Urinary bladder (tissue), 3 donors: ENCODE measurements at regions not wholly inside any gene's neighbourhood (a gene's known extent, or its start where the extent isn't known, plus 50 kb on each side); places are given as distances from the start of the nearest gene placed in this dataset.

Experiments used
- DNase-seq: peaks from one replicate; pipeline ENCODE4 v3.0.0-alpha.2; 2015; ENCODE audit errors: extremely low spot score
- H3K27ac ChIP-seq: one replicate; pipeline ENCODE4 v1.5.1; 2013; ENCODE audit warnings: low read depth, mild to moderate bottlenecking, moderate library complexity
- H3K36me3 ChIP-seq: one replicate; pipeline ENCODE4 v1.6.1; 2013; ENCODE audit warnings: mild to moderate bottlenecking, moderate library complexity; ENCODE audit not compliant: insufficient read depth
- H3K4me1 ChIP-seq: one replicate; pipeline ENCODE4 v1.6.1; 2013; ENCODE audit warnings: mild to moderate bottlenecking, moderate library complexity; ENCODE audit not compliant: insufficient read depth
- H3K4me3 ChIP-seq: one replicate; pipeline ENCODE4 v1.5.1; 2013; ENCODE audit warnings: low read depth, low read length
- WGBS: extraction: QIAGEN DNeasy Blood & Tissue Kit; methylation state at CpG from one replicate; pipeline ENCODE4 v1.1.7; 2013; 5-methylcytosine and 5-hydroxymethylcytosine counted together
- donor health status: healthy with polysubstance abuse.
- donor health status: healthy.

DNA sequence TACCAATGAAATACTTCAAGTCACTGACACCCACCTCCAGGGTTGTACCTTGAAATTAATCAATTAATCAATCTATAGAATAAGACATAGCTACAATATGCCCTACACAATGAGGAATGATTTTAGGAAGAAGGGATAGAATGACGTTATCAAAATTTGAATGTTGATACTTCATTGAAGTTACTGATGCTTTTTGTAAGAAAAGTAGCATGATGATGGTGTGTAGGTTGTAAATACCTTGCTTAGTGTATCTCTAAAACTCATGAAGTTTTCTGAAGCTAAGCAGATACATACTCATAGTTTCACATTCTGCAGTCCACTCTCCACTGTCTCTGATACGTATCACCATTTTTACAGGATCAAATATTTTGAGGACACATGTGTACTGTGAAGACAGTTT, 670.4 kb upstream of the GOT2 start:
- 89% methylated on average over 2 of the region's 2 CpGs for WGBS
- no peak for DNase-seq

DNA sequence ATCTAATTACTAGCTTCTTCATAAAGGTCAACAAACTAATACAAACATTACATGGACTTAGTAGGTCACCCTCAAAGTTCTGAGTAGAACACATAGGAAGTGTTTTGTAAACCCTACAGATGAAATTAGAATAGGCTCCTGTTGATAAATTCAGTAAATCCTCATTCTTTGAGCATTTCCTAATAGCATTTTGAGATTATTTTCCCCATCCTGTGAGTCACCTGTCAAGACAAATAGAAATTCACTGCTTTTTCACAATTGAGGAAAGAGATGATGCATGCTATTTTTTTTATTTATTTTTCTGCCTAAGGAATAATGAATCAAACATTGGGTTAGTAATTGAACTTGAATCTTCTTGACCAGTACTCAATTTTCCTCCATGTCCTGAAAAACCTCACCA, 666.7 kb upstream of the GOT2 start:
- H3K36me3 ChIP-seq, result no peaks in the 10 kb centered on the region
- no peak for DNase-seq

More for the DNA sequence above, 670.4 kb upstream of the GOT2 start:
- no peak overlapping the region for H3K27ac ChIP-seq
- H3K4me1 ChIP-seq, result no peaks in the 10 kb centered on the region
- H3K36me3 ChIP-seq, result no peaks in the 10 kb centered on the region
- H3K4me3 ChIP-seq, result no peak overlapping the region

DNA sequence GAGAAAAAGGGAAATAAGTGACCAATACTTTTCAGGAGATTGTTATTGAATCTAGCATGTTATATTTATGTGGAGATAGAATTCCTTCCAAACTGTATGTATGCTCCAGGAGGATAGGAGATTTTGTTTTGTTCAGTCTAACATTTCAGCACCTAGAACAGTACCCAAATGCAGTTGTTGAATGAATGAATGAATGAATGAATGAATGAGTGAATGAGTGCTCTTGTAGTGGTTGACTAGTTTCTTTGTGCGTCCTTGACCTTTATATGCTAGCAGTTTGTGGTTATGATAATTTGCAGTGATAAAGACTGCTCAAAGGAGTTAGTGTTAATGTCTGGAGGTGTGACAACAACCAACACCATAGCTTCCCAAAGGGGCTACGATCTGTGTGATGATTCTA, 663.5 kb upstream of the GOT2 start:
- Histone ChIP-seq H3K4me3 (no peak overlapping the region), H3K27ac (no peak overlapping the region), H3K4me1 (no peaks in the 10 kb centered on the region), H3K36me3 (no peaks in the 10 kb centered on the region)
- 81% methylated on average over 2 of the region's 2 CpGs for WGBS
- DNase-seq, result no peak

More for the DNA sequence above, 666.7 kb upstream of the GOT2 start:
- Histone ChIP-seq H3K4me1 (no peaks in the 10 kb centered on the region), H3K4me3 (no peak overlapping the region), H3K27ac (no peak overlapping the region)

- Histone ChIP-seq H3K36me3 (no peaks in the 10 kb centered on the region), H3K27ac (no peak overlapping the region), H3K4me3 (no peak overlapping the region), H3K4me1 (no peaks in the 10 kb centered on the region)
- DNase-seq, result no peak
These were observed 660.4 kb upstream of the GOT2 start for GRCh38 chr16:59394526-59394925.

GRCh38 chr16:59392911-59393310, 658.8 kb upstream of the GOT2 start:
- Histone ChIP-seq H3K27ac (no peak overlapping the region), H3K4me3 (no peak overlapping the region), H3K36me3 (no peaks in the 10 kb centered on the region), H3K4me1 (no peaks in the 10 kb centered on the region)
- WGBS, result 57% methylated on average over 2 of the region's 2 CpGs
- no peak for DNase-seq

GRCh38 chr16:59391617-59392364, 657.7 kb upstream of the GOT2 start:
- Histone ChIP-seq H3K27ac (no peak overlapping the region), H3K4me1 (no peaks in the 10 kb centered on the region), H3K4me3 (no peak overlapping the region), H3K36me3 (no peaks in the 10 kb centered on the region)
- no peak for DNase-seq
- WGBS, result 77% methylated on average over 4 of the region's 4 CpGs

- DNase-seq, result peak; percentile 23
- Histone ChIP-seq H3K4me1 (no peaks in the 10 kb centered on the region), H3K4me3 (no peak overlapping the region), H3K27ac (no peak overlapping the region), H3K36me3 (no peaks in the 10 kb centered on the region)
- 41% methylated on average over 3 of the region's 3 CpGs for WGBS
These were observed 651.8 kb upstream of the GOT2 start for GRCh38 chr16:59385959-59386358.

GRCh38 chr16:59385491-59385890, 651.4 kb upstream of the GOT2 start:
- Histone ChIP-seq H3K36me3 (no peaks in the 10 kb centered on the region), H3K27ac (no peak overlapping the region), H3K4me1 (no peaks in the 10 kb centered on the region), H3K4me3 (no peak overlapping the region)
- no peak for DNase-seq
- 65% methylated on average over 3 of the region's 3 CpGs for WGBS

- no peak for DNase-seq
- Histone ChIP-seq H3K4me1 (no peaks in the 10 kb centered on the region), H3K4me3 (no peak overlapping the region), H3K27ac (no peak overlapping the region), H3K36me3 (no peaks in the 10 kb centered on the region)
These were observed 639.5 kb upstream of the GOT2 start for GRCh38 chr16:59373632-59374031.

DNA sequence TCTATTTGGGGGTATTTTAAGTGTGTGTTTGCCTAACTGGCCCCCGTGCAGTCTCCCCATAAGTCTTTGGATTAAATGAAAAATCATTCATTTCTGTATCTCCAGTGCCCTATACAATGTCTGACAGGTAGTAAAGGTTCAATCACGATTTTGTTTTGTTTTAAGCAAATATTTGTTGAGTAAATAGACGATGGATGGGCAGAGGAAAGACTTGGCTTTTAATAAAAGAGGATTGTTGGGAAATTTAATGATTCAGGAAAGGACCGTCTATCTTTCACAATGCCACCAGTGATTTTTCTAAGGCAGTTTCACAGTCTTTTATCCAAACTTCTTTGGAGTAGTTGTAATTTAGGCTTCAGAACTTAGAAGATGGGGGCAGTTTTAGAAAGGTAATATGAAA, 636.6 kb upstream of the GOT2 start:
- whole genome bisulfite sequencing, result 68% methylated on average over 4 of the region's 4 CpGs
- H3K27ac ChIP-seq, result no peak overlapping the region
- H3K4me3 ChIP-seq, result no peak overlapping the region
- H3K36me3 ChIP-seq, result no peaks in the 10 kb centered on the region
- H3K4me1 ChIP-seq, result no peaks in the 10 kb centered on the region
- DNase-seq, result no peak

DNA sequence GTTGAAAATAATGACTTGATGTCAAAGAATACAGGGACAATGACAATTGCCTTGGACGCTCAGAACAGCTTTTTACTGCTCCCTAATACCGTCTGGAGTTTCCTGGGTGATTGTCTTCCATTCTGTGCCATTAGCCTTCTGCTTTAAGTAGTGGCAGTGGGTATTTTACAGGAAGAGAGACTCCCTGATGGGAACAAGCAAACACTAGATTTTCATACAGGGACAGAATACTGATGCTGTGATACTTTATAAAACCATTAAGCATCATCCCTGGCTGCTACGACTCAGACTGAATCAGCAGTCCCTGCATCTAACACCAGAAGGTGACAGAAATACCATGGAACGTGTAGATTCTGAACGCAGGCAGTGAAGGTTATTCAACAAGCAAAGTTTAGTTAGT, 635.4 kb upstream of the GOT2 start:
- H3K4me3 ChIP-seq, result no peak overlapping the region
- 68% methylated on average over 5 of the region's 5 CpGs for WGBS
- no peaks in the 10 kb centered on the region for H3K4me1 ChIP-seq
- H3K36me3 ChIP-seq, result no peaks in the 10 kb centered on the region
- no peak overlapping the region for H3K27ac ChIP-seq
- no peak for DNase-seq

DNA sequence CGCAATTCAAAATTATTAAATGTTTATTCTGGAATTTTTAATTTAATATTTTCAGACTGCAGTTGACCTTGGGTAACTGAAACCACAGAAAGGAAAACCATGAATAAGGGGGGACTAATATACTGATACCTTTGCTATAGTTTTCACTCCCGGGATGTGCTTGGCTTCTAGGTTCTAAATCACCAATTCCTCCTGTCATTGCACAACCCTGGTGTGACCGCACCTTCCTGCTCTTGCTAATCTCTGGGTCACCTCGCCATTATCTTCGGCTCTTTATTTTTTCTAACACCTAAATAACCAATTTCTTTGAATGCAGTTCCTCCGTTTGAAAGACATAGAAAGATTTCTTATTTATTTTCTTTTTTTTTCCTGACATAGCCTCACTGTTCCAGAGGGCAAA, 634.5 kb upstream of the GOT2 start:
- WGBS, result 86% methylated on average over 6 of the region's 6 CpGs
- H3K4me1 ChIP-seq, result no peaks in the 10 kb centered on the region
- no peak for DNase-seq
- no peak overlapping the region for H3K4me3 ChIP-seq
- no peaks in the 10 kb centered on the region for H3K36me3 ChIP-seq
- no peak overlapping the region for H3K27ac ChIP-seq

GRCh38 chr16:59356709-59357108, 622.6 kb upstream of the GOT2 start:
- no peaks in the 10 kb centered on the region for H3K4me1 ChIP-seq
- H3K27ac ChIP-seq, result no peak overlapping the region
- WGBS, result 30% methylated on average over 1 of the region's 1 CpG
- DNase-seq, result no peak
- no peaks in the 10 kb centered on the region for H3K36me3 ChIP-seq
- H3K4me3 ChIP-seq, result no peak overlapping the region

DNA sequence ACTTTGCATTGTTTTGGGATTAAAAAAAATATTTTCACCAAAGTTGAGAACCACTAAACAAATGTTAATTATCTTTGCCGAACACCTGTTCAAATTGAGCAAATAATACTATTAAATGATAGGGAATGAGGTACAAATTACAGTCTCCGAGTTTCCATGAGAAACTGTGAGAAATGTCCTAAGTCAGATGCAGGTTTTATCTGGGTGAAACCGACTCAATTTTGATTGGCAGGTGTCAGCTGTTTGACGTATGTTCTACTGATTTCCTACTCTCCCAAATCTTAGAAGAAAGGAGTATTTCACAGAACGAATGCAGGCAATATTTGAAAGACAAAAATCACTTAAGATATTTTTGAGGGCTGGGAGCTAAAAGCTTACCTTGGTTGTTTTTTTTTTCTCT, 622.0 kb upstream of the GOT2 start:
- H3K4me3 ChIP-seq, result no peak overlapping the region
- H3K27ac ChIP-seq, result no peak overlapping the region
- H3K36me3 ChIP-seq, result no peaks in the 10 kb centered on the region
- no peak for DNase-seq
- H3K4me1 ChIP-seq, result no peaks in the 10 kb centered on the region
- WGBS, result 68% methylated on average over 5 of the region's 5 CpGs

DNA sequence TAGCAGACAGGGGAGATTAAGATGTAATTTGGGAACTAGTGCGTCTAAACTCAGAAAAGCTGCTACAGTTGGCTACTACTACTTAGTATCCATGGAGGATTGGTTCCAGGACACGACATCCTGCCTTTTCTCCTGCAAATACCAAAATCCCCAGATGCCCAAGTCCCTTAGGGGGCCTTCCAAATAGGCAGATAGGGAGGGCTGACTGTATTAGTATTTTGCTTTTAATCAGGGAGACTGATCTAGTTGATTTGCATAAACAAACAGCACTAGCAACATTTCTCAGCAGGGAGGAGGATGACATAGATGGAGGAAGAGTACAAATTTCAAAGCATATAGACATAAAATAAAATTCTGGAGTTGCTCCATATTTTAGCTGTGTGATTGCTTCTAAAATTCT, 621.6 kb upstream of the GOT2 start:
- no peak overlapping the region for H3K4me3 ChIP-seq
- H3K27ac ChIP-seq, result no peak overlapping the region
- no peak for DNase-seq
- WGBS, result 33% methylated on average over 2 of the region's 2 CpGs
- no peaks in the 10 kb centered on the region for H3K4me1 ChIP-seq
- H3K36me3 ChIP-seq, result no peaks in the 10 kb centered on the region
